Nephron progenitor cell (in vitro differentiated cells): ENCODE measurements at regions not wholly inside any gene's neighbourhood (a gene's known extent, or its start where the extent isn't known, plus 50 kb on each side); places are given as distances from the start of the nearest gene placed in this dataset.

ENCODE experiments used
- DNase-seq: peaks from one replicate; pipeline ENCODE4 v3.0.0; 2021
- H3K27ac Mint-ChIP-seq: 2 replicates; pipeline ENCODE4 v1.8.0; 2021; ENCODE audit warnings: mild to moderate bottlenecking, moderate library complexity, mixed read lengths
- H3K27me3 Mint-ChIP-seq: 2 replicates; pipeline ENCODE4 v1.8.0; 2021; ENCODE audit warnings: mild to moderate bottlenecking, low read depth, mixed read lengths; ENCODE audit not compliant: poor library complexity
- H3K36me3 Mint-ChIP-seq: 2 replicates; pipeline ENCODE4 v1.8.0; 2021; ENCODE audit warnings: low read depth, mixed read lengths
- H3K4me1 Mint-ChIP-seq: 2 replicates; pipeline ENCODE4 v1.8.0; 2021; ENCODE audit warnings: mixed read lengths
- H3K4me3 Mint-ChIP-seq: 2 replicates; pipeline ENCODE4 v1.8.0; 2021; ENCODE audit warnings: mild to moderate bottlenecking, moderate library complexity, mixed read lengths
- H3K9me3 Mint-ChIP-seq: 2 replicates; pipeline ENCODE4 v1.8.0; 2021; ENCODE audit warnings: mild to moderate bottlenecking, moderate library complexity, mixed read lengths
- CTCF ChIP-seq: fragments of 200-600 bp; sonication (generic); IDR thresholded peaks from 2 replicates; pipeline ENCODE4 v1.5.0; 2021; ENCODE audit warnings: antibody characterized with exemption

GRCh38 chr12:59005193-59005955 is 85.1 kb upstream of the LRIG3 start:
- peaks cover 3% of the 10 kb centered on the region for H3K27me3 Mint-ChIP-seq
- TF ChIP-seq CTCF: no peak

GRCh38 chr12:59004456-59004855 is 84.2 kb upstream of the LRIG3 start:
- TF ChIP-seq CTCF: no peak
- DNase-seq: no peak
- Mint-ChIP-seq H3K27ac (peak overlapping the region; percentile 92), H3K9me3 (no peaks in the 10 kb centered on the region), H3K36me3 (no peaks in the 10 kb centered on the region), H3K4me3 (no peak overlapping the region), H3K4me1 (peaks cover 53% of the 10 kb centered on the region), H3K27me3 (no peaks in the 10 kb centered on the region)

More at GRCh38 chr12:59005193-59005955, 85.1 kb upstream of the LRIG3 start:
- DNase-seq: no peak
- no peak overlapping the region for H3K4me3 Mint-ChIP-seq
- H3K27ac Mint-ChIP-seq: peak overlapping the region; percentile 98
- no peaks in the 10 kb centered on the region for H3K9me3 Mint-ChIP-seq
- H3K4me1 Mint-ChIP-seq: peaks cover 50% of the 10 kb centered on the region
- H3K36me3 Mint-ChIP-seq: no peaks in the 10 kb centered on the region

GRCh38 chr12:58995666-58996363 is 75.5 kb upstream of the LRIG3 start:
- no peak overlapping the region for H3K4me3 Mint-ChIP-seq
- H3K27ac Mint-ChIP-seq: peak overlapping the region; percentile 61
- peaks cover 36% of the 10 kb centered on the region for H3K9me3 Mint-ChIP-seq
- H3K4me1 Mint-ChIP-seq: peaks cover 45% of the 10 kb centered on the region
- H3K36me3 Mint-ChIP-seq: peaks cover 30% of the 10 kb centered on the region
- DNase-seq: no peak
- peaks cover 4% of the 10 kb centered on the region for H3K27me3 Mint-ChIP-seq
- TF ChIP-seq CTCF: no peak

- Mint-ChIP-seq H3K27me3 (peaks cover 6% of the 10 kb centered on the region), H3K27ac (no peak overlapping the region), H3K4me1 (peaks cover 6% of the 10 kb centered on the region), H3K9me3 (peaks cover 35% of the 10 kb centered on the region), H3K4me3 (no peak overlapping the region), H3K36me3 (peaks cover 29% of the 10 kb centered on the region)
- no peak for DNase-seq
- no peak for TF ChIP-seq CTCF
These were observed 68.5 kb upstream of the LRIG3 start for GRCh38 chr12:58988643-58989344.

- TF ChIP-seq CTCF: no peak
- H3K27me3 Mint-ChIP-seq: peaks cover 3% of the 10 kb centered on the region
- no peak overlapping the region for H3K4me3 Mint-ChIP-seq
- DNase-seq: no peak
- H3K27ac Mint-ChIP-seq: no peak overlapping the region
- peaks cover 6% of the 10 kb centered on the region for H3K4me1 Mint-ChIP-seq
- H3K36me3 Mint-ChIP-seq: peaks cover 3% of the 10 kb centered on the region
- H3K9me3 Mint-ChIP-seq: peaks cover 6% of the 10 kb centered on the region
These were observed 61.7 kb upstream of the LRIG3 start for GRCh38 chr12:58981961-58982360.
